ENCODE measurements at regions not wholly inside any gene's neighbourhood (a gene's known extent, or its start where the extent isn't known, plus 50 kb on each side); places are given as distances from the start of the nearest gene placed in this dataset.

DNA sequence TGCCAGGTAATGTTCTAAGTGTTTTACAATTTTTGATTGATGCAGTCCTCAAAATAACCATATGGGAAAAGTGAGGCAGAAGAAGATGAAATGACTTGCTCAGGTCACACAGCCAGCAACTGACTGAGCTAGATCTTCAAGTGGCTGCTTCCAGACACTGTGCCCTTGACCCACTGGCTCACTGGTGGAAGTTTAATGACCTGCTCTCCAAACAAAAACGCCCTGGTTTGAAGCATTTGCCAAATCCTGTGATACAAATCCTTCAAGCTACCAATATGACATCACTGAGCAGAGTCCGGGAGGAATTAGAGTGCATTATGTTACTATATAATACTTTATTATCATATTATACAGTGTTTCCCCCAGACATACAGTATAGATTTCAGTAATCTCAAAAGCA is 459.4 kb downstream of the GADD45G start:
- TF ChIP-seq, protein P1, sequence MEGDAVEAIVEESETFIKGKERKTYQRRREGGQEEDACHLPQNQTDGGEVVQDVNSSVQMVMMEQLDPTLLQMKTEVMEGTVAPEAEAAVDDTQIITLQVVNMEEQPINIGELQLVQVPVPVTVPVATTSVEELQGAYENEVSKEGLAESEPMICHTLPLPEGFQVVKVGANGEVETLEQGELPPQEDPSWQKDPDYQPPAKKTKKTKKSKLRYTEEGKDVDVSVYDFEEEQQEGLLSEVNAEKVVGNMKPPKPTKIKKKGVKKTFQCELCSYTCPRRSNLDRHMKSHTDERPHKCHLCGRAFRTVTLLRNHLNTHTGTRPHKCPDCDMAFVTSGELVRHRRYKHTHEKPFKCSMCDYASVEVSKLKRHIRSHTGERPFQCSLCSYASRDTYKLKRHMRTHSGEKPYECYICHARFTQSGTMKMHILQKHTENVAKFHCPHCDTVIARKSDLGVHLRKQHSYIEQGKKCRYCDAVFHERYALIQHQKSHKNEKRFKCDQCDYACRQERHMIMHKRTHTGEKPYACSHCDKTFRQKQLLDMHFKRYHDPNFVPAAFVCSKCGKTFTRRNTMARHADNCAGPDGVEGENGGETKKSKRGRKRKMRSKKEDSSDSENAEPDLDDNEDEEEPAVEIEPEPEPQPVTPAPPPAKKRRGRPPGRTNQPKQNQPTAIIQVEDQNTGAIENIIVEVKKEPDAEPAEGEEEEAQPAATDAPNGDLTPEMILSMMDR (IDR thresholded peaks at IDR 0.05 in 2 of 3, conservative IDR thresholded peaks at IDR 0.05 in 1 of 3; ENCODE audit: borderline replicate concordance in 1 of 3, insufficient read depth in 1 of 3, low read depth in 2 of 3, low read length in 2 of 3) = no peak
- no peak for TF ChIP-seq JUND (IDR thresholded peaks at IDR 0.05)
